ENCODE measurements at regions not wholly inside any gene's neighbourhood (a gene's known extent, or its start where the extent isn't known, plus 50 kb on each side); places are given as distances from the start of the nearest gene placed in this dataset.
"Not testable (repeated sequence)": the region's sequence is repeated elsewhere in the genome, so short reads cannot be mapped to it uniquely, and the experiment has no call there.

- H3K9me3 Mint-ChIP-seq (ENCODE audit: low read depth) = no peaks in the 10 kb centered on the region
- H3K27ac Mint-ChIP-seq = no peak overlapping the region
- no peaks in the 10 kb centered on the region for H3K27me3 Mint-ChIP-seq
- H3K4me3 Mint-ChIP-seq (ENCODE audit: low read depth) = no peak overlapping the region
- TF ChIP-seq CTCF (IDR thresholded peaks at IDR 0.05; ENCODE audit: unreplicated experiment) = no peak
- DNase-seq (ENCODE audit: low spot score, unreplicated experiment) = no peak
- H3K36me3 Mint-ChIP-seq (ENCODE audit: insufficient read depth) = no peaks in the 10 kb centered on the region
- no peaks in the 10 kb centered on the region for H3K4me1 Mint-ChIP-seq (ENCODE audit: low read depth)
Measured at GRCh38 chr2:64742678-64743077, 89.0 kb upstream of the SERTAD2 start.

- H3K9me3 Mint-ChIP-seq (ENCODE audit: low read depth) = no peaks in the 10 kb centered on the region
- H3K36me3 Mint-ChIP-seq (ENCODE audit: insufficient read depth) = no peaks in the 10 kb centered on the region
- H3K4me1 Mint-ChIP-seq (ENCODE audit: low read depth) = peaks cover under 1% of the 10 kb centered on the region
- TF ChIP-seq CTCF (IDR thresholded peaks at IDR 0.05; ENCODE audit: unreplicated experiment) = no peak
- DNase-seq (ENCODE audit: low spot score, unreplicated experiment) = no peak
- no peak overlapping the region for H3K27ac Mint-ChIP-seq
- no peak overlapping the region for H3K4me3 Mint-ChIP-seq (ENCODE audit: low read depth)
- no peaks in the 10 kb centered on the region for H3K27me3 Mint-ChIP-seq
Measured at GRCh38 chr2:64743739-64744330, 90.1 kb upstream of the SERTAD2 start.

GRCh38 chr2:64745562-64745961, 91.8 kb upstream of the SERTAD2 start:
- H3K27ac Mint-ChIP-seq = no peak overlapping the region
- no peaks in the 10 kb centered on the region for H3K9me3 Mint-ChIP-seq (ENCODE audit: low read depth)
- no peaks in the 10 kb centered on the region for H3K36me3 Mint-ChIP-seq (ENCODE audit: insufficient read depth)
- TF ChIP-seq CTCF (IDR thresholded peaks at IDR 0.05; ENCODE audit: unreplicated experiment) = no peak
- DNase-seq (ENCODE audit: low spot score, unreplicated experiment) = no peak
- H3K4me3 Mint-ChIP-seq (ENCODE audit: low read depth) = no peak overlapping the region
- peaks cover 3% of the 10 kb centered on the region for H3K4me1 Mint-ChIP-seq (ENCODE audit: low read depth)
- H3K27me3 Mint-ChIP-seq = no peaks in the 10 kb centered on the region

GRCh38 chr2:64747690-64748091, 94.0 kb upstream of the SERTAD2 start:
- not testable (repeated sequence) for H3K27me3 Mint-ChIP-seq; H3K4me3 Mint-ChIP-seq (ENCODE audit: low read depth); H3K9me3 Mint-ChIP-seq (ENCODE audit: low read depth); H3K27ac Mint-ChIP-seq; DNase-seq (ENCODE audit: low spot score, unreplicated experiment); H3K36me3 Mint-ChIP-seq (ENCODE audit: insufficient read depth)
- H3K4me1 Mint-ChIP-seq (ENCODE audit: low read depth) = peaks cover 10% of the 10 kb centered on the region

GRCh38 chr2:64748147-64748546, 94.4 kb upstream of the SERTAD2 start:
- H3K4me1 Mint-ChIP-seq (ENCODE audit: low read depth) = peaks cover 10% of the 10 kb centered on the region
- H3K27ac Mint-ChIP-seq = no peak overlapping the region
- no peaks in the 10 kb centered on the region for H3K27me3 Mint-ChIP-seq
- TF ChIP-seq CTCF (IDR thresholded peaks at IDR 0.05; ENCODE audit: unreplicated experiment) = no peak
- H3K9me3 Mint-ChIP-seq (ENCODE audit: low read depth) = no peaks in the 10 kb centered on the region
- H3K36me3 Mint-ChIP-seq (ENCODE audit: insufficient read depth) = no peaks in the 10 kb centered on the region
- no peak for DNase-seq (ENCODE audit: low spot score, unreplicated experiment)
- H3K4me3 Mint-ChIP-seq (ENCODE audit: low read depth) = no peak overlapping the region

- no peaks in the 10 kb centered on the region for H3K9me3 Mint-ChIP-seq (ENCODE audit: low read depth)
- peak overlapping the region; percentile 47 for H3K4me3 Mint-ChIP-seq (ENCODE audit: low read depth)
- no peak for DNase-seq (ENCODE audit: low spot score, unreplicated experiment)
- H3K4me1 Mint-ChIP-seq (ENCODE audit: low read depth) = peaks cover 10% of the 10 kb centered on the region
- H3K36me3 Mint-ChIP-seq (ENCODE audit: insufficient read depth) = no peaks in the 10 kb centered on the region
- no peak for TF ChIP-seq CTCF (IDR thresholded peaks at IDR 0.05; ENCODE audit: unreplicated experiment)
- no peaks in the 10 kb centered on the region for H3K27me3 Mint-ChIP-seq
- no peak overlapping the region for H3K27ac Mint-ChIP-seq
Measured at GRCh38 chr2:64748561-64748960, 94.8 kb upstream of the SERTAD2 start.
